VCaP (cell line): ENCODE measurements at regions not wholly inside any gene's neighbourhood (a gene's known extent, or its start where the extent isn't known, plus 50 kb on each side); places are given as distances from the start of the nearest gene placed in this dataset.

Experiments used
- H3K27ac ChIP-seq: fragments of 450-650 bp; 2 replicates; pipeline ENCODE4 v1.5.1; 2017
- CTCF ChIP-seq: fragments of 450-650 bp; conservative IDR thresholded peaks from 2 replicates; pipeline ENCODE4 v1.5.1; 2017; ENCODE audit warnings: mild to moderate bottlenecking, moderate library complexity

- TF ChIP-seq CTCF, result no peak
- H3K27ac ChIP-seq, result no peak overlapping the region
These were observed 119.9 kb downstream of the OSR1 start for GRCh38 chr2:19238440-19239060.

GRCh38 chr2:19235308-19235707 lies 123.1 kb downstream of the OSR1 start:
- H3K27ac ChIP-seq, result no peak overlapping the region
- TF ChIP-seq CTCF, result no peak

- TF ChIP-seq CTCF, result no peak
- no peak overlapping the region for H3K27ac ChIP-seq
These were observed 126.1 kb downstream of the OSR1 start for GRCh38 chr2:19232312-19232711.

GRCh38 chr2:19231625-19232024 lies 126.8 kb downstream of the OSR1 start:
- no peak for TF ChIP-seq CTCF
- no peak overlapping the region for H3K27ac ChIP-seq

- no peak overlapping the region for H3K27ac ChIP-seq
- no peak for TF ChIP-seq CTCF
These were observed 127.8 kb downstream of the OSR1 start for GRCh38 chr2:19230626-19231025.

- TF ChIP-seq CTCF, result no peak
- no peak overlapping the region for H3K27ac ChIP-seq
These were observed 129.7 kb downstream of the OSR1 start for GRCh38 chr2:19228715-19229114.

- TF ChIP-seq CTCF, result no peak
- H3K27ac ChIP-seq, result no peak overlapping the region
These were observed 130.2 kb downstream of the OSR1 start for GRCh38 chr2:19228181-19228593.

GRCh38 chr2:19226871-19227270 lies 131.6 kb downstream of the OSR1 start:
- no peak for TF ChIP-seq CTCF
- H3K27ac ChIP-seq, result no peak overlapping the region
